ENCODE measurements at regions not wholly inside any gene's neighbourhood (a gene's known extent, or its start where the extent isn't known, plus 50 kb on each side); places are given as distances from the start of the nearest gene placed in this dataset.

GRCh38 chr3:161851941-161852566 lies 355.4 kb downstream of the OTOL1 start:
- H3K4me1 Mint-ChIP-seq (ENCODE audit: low read depth), result no peaks in the 10 kb centered on the region
- no peaks in the 10 kb centered on the region for H3K9me3 Mint-ChIP-seq
- no peaks in the 10 kb centered on the region for H3K27me3 Mint-ChIP-seq (ENCODE audit: low read depth)
- DNase-seq, result no peak
- H3K4me3 Mint-ChIP-seq, result no peak overlapping the region
- H3K36me3 Mint-ChIP-seq (ENCODE audit: insufficient read depth), result no peaks in the 10 kb centered on the region
- ATAC-seq, result no peak

GRCh38 chr3:161852744-161853143 lies 356.1 kb downstream of the OTOL1 start:
- DNase-seq, result no peak
- H3K4me3 Mint-ChIP-seq, result no peak overlapping the region
- H3K27me3 Mint-ChIP-seq (ENCODE audit: low read depth), result no peaks in the 10 kb centered on the region
- no peaks in the 10 kb centered on the region for H3K4me1 Mint-ChIP-seq (ENCODE audit: low read depth)
- ATAC-seq, result no peak
- H3K9me3 Mint-ChIP-seq, result no peaks in the 10 kb centered on the region
- no peaks in the 10 kb centered on the region for H3K36me3 Mint-ChIP-seq (ENCODE audit: insufficient read depth)

DNA sequence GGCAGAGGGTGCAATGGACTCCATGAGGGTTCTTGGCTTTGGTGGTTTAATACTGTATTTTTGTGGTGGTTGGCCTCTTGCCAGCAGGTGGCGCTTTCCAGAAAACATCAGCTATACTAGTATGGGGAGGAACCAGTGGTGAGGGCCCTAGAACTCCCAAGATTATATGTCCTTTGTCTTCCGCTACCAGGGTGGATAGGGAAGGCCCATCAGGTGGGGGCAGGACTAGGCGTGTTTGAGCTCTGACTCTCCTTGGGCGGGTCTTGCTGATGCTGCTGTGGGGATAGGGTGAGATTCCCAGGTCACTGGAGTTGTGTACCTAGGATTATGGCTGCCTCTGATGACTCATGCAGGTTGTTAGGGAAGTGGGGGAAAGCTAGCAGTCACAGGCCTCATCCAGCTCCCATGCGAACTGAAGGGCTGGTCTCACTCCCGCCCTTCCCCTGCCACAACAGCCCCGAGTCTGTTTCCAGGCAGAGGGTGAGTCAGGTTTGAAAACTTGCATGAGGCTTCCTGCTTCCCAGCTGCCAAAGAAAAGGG lies 357.7 kb downstream of the OTOL1 start:
- no peaks in the 10 kb centered on the region for H3K4me1 Mint-ChIP-seq (ENCODE audit: low read depth)
- ATAC-seq (no peak), DNase-seq (no peak)
- no peaks in the 10 kb centered on the region for H3K9me3 Mint-ChIP-seq
- H3K4me3 Mint-ChIP-seq, result no peak overlapping the region
- no peaks in the 10 kb centered on the region for H3K36me3 Mint-ChIP-seq (ENCODE audit: insufficient read depth)
- no peaks in the 10 kb centered on the region for H3K27me3 Mint-ChIP-seq (ENCODE audit: low read depth)

DNA sequence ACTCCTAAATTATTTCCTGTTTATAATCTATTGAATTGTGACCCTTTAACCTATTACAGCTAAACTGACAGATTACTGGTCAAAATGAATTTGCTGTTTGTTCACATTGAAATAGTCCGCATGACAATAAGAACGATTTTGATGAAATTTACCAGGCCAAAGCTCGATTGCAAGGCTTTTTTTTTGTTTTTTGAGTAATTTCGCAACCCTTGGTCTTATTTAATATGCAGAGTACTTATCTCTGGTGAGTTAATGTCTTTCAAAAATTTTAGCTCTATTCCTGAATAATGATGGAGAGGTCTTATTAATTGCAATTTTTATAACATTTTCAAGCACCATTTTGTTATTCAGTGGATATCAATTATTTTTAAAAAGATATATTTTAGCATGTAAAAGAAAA lies 362.4 kb downstream of the OTOL1 start:
- Mint-ChIP-seq H3K27me3 (ENCODE audit: low read depth) (peaks cover 2% of the 10 kb centered on the region), H3K4me1 (ENCODE audit: low read depth) (no peaks in the 10 kb centered on the region)

DNA sequence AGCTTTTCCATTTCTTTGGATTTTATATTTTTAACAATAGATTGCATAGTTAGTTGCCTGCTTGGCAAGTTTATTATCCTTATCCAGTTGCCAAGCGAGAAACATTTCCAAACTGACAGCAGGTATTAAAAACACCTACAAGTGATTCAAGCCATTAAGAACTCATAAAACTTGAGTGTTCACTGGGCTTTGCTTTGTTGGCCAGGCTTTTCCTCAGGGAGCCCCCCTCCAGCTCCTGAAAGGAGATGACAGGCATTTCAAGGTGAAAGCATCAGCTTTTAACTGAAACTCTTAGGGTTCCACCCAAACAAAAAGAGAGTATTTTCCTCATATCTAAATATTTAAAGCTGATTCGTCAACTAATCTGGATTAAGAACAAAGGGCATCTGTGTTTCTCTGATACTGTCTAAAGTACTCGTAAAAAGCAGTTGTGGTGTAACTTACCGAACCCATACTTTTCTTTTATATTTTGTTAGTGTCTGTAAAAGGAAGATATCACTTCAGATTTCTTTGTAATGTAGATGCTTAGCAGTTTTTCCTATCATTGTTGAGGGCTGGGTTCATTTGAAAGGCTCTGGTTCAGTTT lies 363.4 kb downstream of the OTOL1 start:
- H3K36me3 Mint-ChIP-seq (ENCODE audit: insufficient read depth), result no peaks in the 10 kb centered on the region
- no peak for DNase-seq
- H3K4me1 Mint-ChIP-seq (ENCODE audit: low read depth), result no peaks in the 10 kb centered on the region
- H3K9me3 Mint-ChIP-seq, result no peaks in the 10 kb centered on the region
- no peak overlapping the region for H3K4me3 Mint-ChIP-seq
- ATAC-seq, result no peak
- H3K27me3 Mint-ChIP-seq (ENCODE audit: low read depth), result peaks cover 2% of the 10 kb centered on the region

More for the DNA sequence above, 362.4 kb downstream of the OTOL1 start:
- no peak for DNase-seq
- H3K36me3 Mint-ChIP-seq (ENCODE audit: insufficient read depth), result no peaks in the 10 kb centered on the region
- ATAC-seq, result no peak
- no peak overlapping the region for H3K4me3 Mint-ChIP-seq
- H3K9me3 Mint-ChIP-seq, result no peaks in the 10 kb centered on the region

DNA sequence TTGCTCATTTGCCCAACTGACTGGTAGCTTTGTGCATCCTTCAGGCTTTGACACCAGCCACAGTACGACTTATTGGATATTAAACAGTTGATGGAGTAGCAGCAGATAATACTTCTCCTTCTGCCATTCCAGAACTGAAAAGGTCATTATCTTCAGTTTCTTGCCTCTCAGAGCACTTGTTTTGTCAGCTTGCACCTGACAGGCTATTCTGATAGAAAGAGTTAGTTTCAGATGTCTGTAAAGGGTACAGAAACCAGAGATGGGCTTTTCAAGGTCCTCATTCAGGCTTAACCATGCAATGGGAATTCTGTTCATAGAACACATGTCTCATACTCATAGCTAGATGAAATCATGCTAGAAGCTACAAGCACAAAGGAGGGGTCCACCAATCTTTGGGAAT lies 367.2 kb downstream of the OTOL1 start:
- Mint-ChIP-seq H3K27me3 (ENCODE audit: low read depth) (peaks cover 2% of the 10 kb centered on the region), H3K36me3 (ENCODE audit: insufficient read depth) (no peaks in the 10 kb centered on the region), H3K4me3 (no peak overlapping the region), H3K9me3 (no peaks in the 10 kb centered on the region), H3K4me1 (ENCODE audit: low read depth) (no peaks in the 10 kb centered on the region)
- DNase-seq, result no peak
- ATAC-seq, result no peak

DNA sequence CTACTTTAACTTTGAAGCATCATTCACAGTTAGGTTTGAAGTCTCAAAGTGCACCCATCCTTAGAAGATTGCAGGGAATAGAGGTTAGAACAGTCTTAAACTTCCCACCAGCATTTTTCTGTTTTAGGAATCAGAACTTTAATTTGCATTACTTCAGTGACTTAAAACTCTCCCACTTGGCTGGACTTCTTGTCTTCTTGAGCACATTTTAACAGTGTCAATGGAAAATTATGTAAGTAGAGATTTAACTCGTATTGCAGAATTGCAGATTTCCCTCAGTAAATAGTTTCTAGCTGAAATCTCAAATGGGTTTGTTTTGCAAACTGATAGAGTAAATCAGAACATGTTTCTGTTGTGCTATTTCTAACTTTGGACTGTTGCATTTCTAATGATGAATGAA lies 369.6 kb downstream of the OTOL1 start:
- Mint-ChIP-seq H3K9me3 (no peaks in the 10 kb centered on the region), H3K4me1 (ENCODE audit: low read depth) (no peaks in the 10 kb centered on the region), H3K4me3 (no peak overlapping the region), H3K27me3 (ENCODE audit: low read depth) (peaks cover 1% of the 10 kb centered on the region), H3K36me3 (ENCODE audit: insufficient read depth) (no peaks in the 10 kb centered on the region)
- no peak for DNase-seq
- no peak for ATAC-seq

DNA sequence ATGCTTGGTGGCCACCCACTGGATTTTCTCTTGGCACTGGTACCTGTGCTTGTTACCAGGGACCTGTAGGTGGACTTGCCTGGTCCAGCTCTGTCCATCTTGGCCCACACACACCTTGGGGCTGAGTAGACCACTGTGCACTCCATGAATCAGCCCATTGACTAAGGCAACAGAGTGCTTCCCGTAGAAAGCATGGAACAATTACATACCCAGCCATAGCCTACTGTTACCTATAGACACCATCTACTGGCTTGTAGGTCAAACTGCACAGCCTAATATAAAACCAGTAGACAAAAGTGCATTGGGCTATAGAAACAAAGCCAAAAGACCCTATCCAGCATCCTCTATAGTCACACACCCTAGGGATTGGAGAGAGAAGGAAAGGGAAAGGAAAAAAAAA lies 378.9 kb downstream of the OTOL1 start:
- ATAC-seq, result no peak
- no peak overlapping the region for H3K4me3 Mint-ChIP-seq
- no peaks in the 10 kb centered on the region for H3K36me3 Mint-ChIP-seq (ENCODE audit: insufficient read depth)
- H3K4me1 Mint-ChIP-seq (ENCODE audit: low read depth), result no peaks in the 10 kb centered on the region
- no peaks in the 10 kb centered on the region for H3K27me3 Mint-ChIP-seq (ENCODE audit: low read depth)
- no peak for DNase-seq
- H3K9me3 Mint-ChIP-seq, result peaks cover 15% of the 10 kb centered on the region

DNA sequence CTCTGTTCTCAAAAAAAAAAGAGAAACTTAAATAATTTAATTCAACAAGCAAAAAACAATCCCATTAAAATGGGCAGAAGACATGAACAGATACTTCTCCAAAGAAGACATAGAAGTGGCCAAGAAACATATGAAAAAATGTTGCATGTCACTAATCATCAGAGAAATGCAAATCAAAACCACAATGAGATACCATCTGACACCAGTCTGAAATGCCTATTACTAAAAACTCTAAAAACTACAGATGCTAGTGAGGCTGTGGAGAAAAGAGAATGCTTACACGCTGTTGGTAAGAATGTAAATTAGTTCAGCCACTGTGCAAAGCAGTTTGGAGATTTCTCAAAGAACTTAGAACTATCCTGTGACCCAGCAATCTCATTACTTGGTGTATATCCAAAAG lies 382.9 kb downstream of the OTOL1 start:
- H3K4me1 Mint-ChIP-seq (ENCODE audit: low read depth), result no peaks in the 10 kb centered on the region

DNA sequence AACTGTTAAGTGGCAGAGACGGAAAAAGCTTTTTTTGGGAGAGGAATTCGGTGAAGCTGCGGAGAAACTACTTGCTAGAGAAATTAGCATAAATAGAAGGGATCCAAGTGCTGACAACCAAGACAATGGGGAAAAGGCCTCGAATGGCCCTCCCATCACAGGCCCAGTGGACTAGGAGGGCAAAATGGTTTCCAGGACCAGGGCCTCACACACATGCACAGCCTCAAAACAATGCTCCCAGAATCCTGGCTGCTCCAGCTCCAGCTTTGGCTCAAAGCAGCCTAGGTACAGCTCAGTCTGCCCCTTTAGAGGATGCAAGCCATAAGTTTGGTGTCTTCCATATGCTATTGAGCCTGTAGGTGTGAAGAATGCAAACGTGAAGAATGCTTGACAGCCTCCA lies 388.2 kb downstream of the OTOL1 start:
- ATAC-seq (no peak), DNase-seq (no peak)
- H3K36me3 Mint-ChIP-seq (ENCODE audit: insufficient read depth), result no peaks in the 10 kb centered on the region
- peaks cover 27% of the 10 kb centered on the region for H3K9me3 Mint-ChIP-seq
- no peaks in the 10 kb centered on the region for H3K27me3 Mint-ChIP-seq (ENCODE audit: low read depth)
- no peak overlapping the region for H3K4me3 Mint-ChIP-seq
- no peaks in the 10 kb centered on the region for H3K4me1 Mint-ChIP-seq (ENCODE audit: low read depth)

More for the DNA sequence above, 382.9 kb downstream of the OTOL1 start:
- no peaks in the 10 kb centered on the region for H3K36me3 Mint-ChIP-seq (ENCODE audit: insufficient read depth)
- DNase-seq, result no peak
- no peaks in the 10 kb centered on the region for H3K27me3 Mint-ChIP-seq (ENCODE audit: low read depth)
- no peak overlapping the region for H3K4me3 Mint-ChIP-seq
- H3K9me3 Mint-ChIP-seq, result peaks cover 29% of the 10 kb centered on the region
- no peak for ATAC-seq

GRCh38 chr3:161890147-161890625 lies 393.6 kb downstream of the OTOL1 start:
- H3K4me3 Mint-ChIP-seq, result no peak overlapping the region
- no peak for ATAC-seq
- no peaks in the 10 kb centered on the region for H3K27me3 Mint-ChIP-seq (ENCODE audit: low read depth)
- no peaks in the 10 kb centered on the region for H3K36me3 Mint-ChIP-seq (ENCODE audit: insufficient read depth)
- no peaks in the 10 kb centered on the region for H3K4me1 Mint-ChIP-seq (ENCODE audit: low read depth)
- peaks cover 16% of the 10 kb centered on the region for H3K9me3 Mint-ChIP-seq
- no peak for DNase-seq

DNA sequence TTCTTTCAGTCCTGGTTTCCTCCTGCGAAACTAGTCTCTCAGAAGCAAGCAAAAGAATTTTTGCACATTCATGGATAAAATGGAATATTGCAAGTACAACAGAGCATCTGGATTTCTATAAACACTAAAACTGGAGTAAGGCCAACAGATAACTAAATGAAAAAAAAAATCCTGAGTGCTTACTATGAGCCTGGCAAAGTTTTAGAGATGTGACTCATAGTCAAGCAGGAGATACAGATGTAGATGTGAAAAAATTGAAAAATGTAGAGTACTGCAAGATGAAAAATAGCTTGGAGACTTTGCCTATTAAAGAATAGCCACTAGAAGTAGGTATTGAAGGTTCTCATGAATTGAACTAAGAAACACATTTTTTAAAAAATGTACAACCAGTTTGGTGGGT lies 397.4 kb downstream of the OTOL1 start:
- ATAC-seq (no peak), DNase-seq (no peak)
- no peaks in the 10 kb centered on the region for H3K36me3 Mint-ChIP-seq (ENCODE audit: insufficient read depth)
- H3K4me3 Mint-ChIP-seq, result no peak overlapping the region
- H3K4me1 Mint-ChIP-seq (ENCODE audit: low read depth), result no peaks in the 10 kb centered on the region
- no peaks in the 10 kb centered on the region for H3K27me3 Mint-ChIP-seq (ENCODE audit: low read depth)
- peaks cover 7% of the 10 kb centered on the region for H3K9me3 Mint-ChIP-seq

GRCh38 chr3:161894657-161895056 lies 398.0 kb downstream of the OTOL1 start:
- Mint-ChIP-seq H3K9me3 (peaks cover 7% of the 10 kb centered on the region), H3K27me3 (ENCODE audit: low read depth) (no peaks in the 10 kb centered on the region), H3K4me3 (no peak overlapping the region), H3K36me3 (ENCODE audit: insufficient read depth) (no peaks in the 10 kb centered on the region), H3K4me1 (ENCODE audit: low read depth) (no peaks in the 10 kb centered on the region)
- DNase-seq (no peak), ATAC-seq (no peak)

GRCh38 chr3:161905520-161906132 lies 409.0 kb downstream of the OTOL1 start:
- DNase-seq, result no peak
- H3K4me3 Mint-ChIP-seq, result no peak overlapping the region
- H3K27me3 Mint-ChIP-seq (ENCODE audit: low read depth), result no peaks in the 10 kb centered on the region
- no peaks in the 10 kb centered on the region for H3K36me3 Mint-ChIP-seq (ENCODE audit: insufficient read depth)
- no peaks in the 10 kb centered on the region for H3K9me3 Mint-ChIP-seq
- no peak for ATAC-seq
- no peaks in the 10 kb centered on the region for H3K4me1 Mint-ChIP-seq (ENCODE audit: low read depth)

Data from activated T-cell treated with anti-CD3 and anti-CD28 coated beads, Interleukin-2, amount 50 U/mL, for 4 hours (primary cell).